ENCODE measurements at regions not wholly inside any gene's neighbourhood (a gene's known extent, or its start where the extent isn't known, plus 50 kb on each side); places are given as distances from the start of the nearest gene placed in this dataset.

GRCh38 chr3:74992898-74993297, 378.4 kb upstream of the CNTN3 start:
- Histone ChIP-seq H3K9me1 (ENCODE audit: control insufficient read depth, extremely low read depth, insufficient read depth, low read length) (no peaks in the 10 kb centered on the region), H3K4me2 (ENCODE audit: control insufficient read depth, extremely low read depth, insufficient read depth, low read depth, low read length) (no peak overlapping the region), H3K79me2 (ENCODE audit: control insufficient read depth, insufficient read depth, low read length) (no peaks in the 10 kb centered on the region), H3K27ac (ENCODE audit: control insufficient read depth, insufficient read depth, low read length) (no peak overlapping the region), H3K4me1 (ENCODE audit: control insufficient read depth, extremely low read depth, insufficient read depth, low read length) (no peaks in the 10 kb centered on the region), H3K9ac (ENCODE audit: control insufficient read depth, extremely low read depth, insufficient read depth, low read length) (no peak overlapping the region), H3K4me3 (ENCODE audit: control insufficient read depth in 2 of 3, extremely low read depth in 1 of 3, insufficient read depth in 2 of 3, low read depth in 1 of 3, low read length in 3 of 3) (no peak overlapping the region), H4K20me1 (ENCODE audit: control insufficient read depth, extremely low read depth, insufficient read depth, low read length) (no peaks in the 10 kb centered on the region), H3K36me3 (ENCODE audit: control insufficient read depth in 2 of 2, extremely low read depth in 1 of 2, insufficient read depth in 2 of 2, low read length in 2 of 2) (no peaks in the 10 kb centered on the region), H3K9me3 (ENCODE audit: control insufficient read depth, low read depth, low read length) (peaks cover 2% of the 10 kb centered on the region), H3K27me3 (ENCODE audit: control insufficient read depth, extremely low read depth, insufficient read depth, low read length) (no peaks in the 10 kb centered on the region), H2AFZ (ENCODE audit: control insufficient read depth, low read length) (no peak overlapping the region)
- dilution Hi-C loops (cut with MboI; ENCODE audit: extremely low pct_ligation_motif_present, low sequenced_read_pairs): no loop called here
- no peak for DNase-seq (ENCODE audit: low read depth, low spot score)
- TF ChIP-seq CTCF (optimal IDR thresholded peaks at IDR 0.05 in 1 of 3, IDR thresholded peaks at IDR 0.05 in 1 of 3, conservative IDR thresholded peaks at IDR 0.05 in 1 of 3; ENCODE audit: extremely low read depth in 1 of 3, insufficient read depth in 2 of 3, low read length in 3 of 3): no peak
- TF ChIP-seq EZH2 (IDR thresholded peaks at IDR 0.05; ENCODE audit: low read length): no peak
- no peak for FAIRE-seq

GRCh38 chr3:75001330-75001729, 386.9 kb upstream of the CNTN3 start:
- Histone ChIP-seq H3K9ac (ENCODE audit: control insufficient read depth, extremely low read depth, insufficient read depth, low read length) (no peak overlapping the region), H3K4me1 (ENCODE audit: control insufficient read depth, extremely low read depth, insufficient read depth, low read length) (no peaks in the 10 kb centered on the region), H3K4me3 (ENCODE audit: control insufficient read depth in 2 of 3, extremely low read depth in 1 of 3, insufficient read depth in 2 of 3, low read depth in 1 of 3, low read length in 3 of 3) (no peak overlapping the region), H3K27ac (ENCODE audit: control insufficient read depth, insufficient read depth, low read length) (no peak overlapping the region), H3K36me3 (ENCODE audit: control insufficient read depth in 2 of 2, extremely low read depth in 1 of 2, insufficient read depth in 2 of 2, low read length in 2 of 2) (no peaks in the 10 kb centered on the region), H3K27me3 (ENCODE audit: control insufficient read depth, extremely low read depth, insufficient read depth, low read length) (no peaks in the 10 kb centered on the region), H4K20me1 (ENCODE audit: control insufficient read depth, extremely low read depth, insufficient read depth, low read length) (no peaks in the 10 kb centered on the region), H3K9me1 (ENCODE audit: control insufficient read depth, extremely low read depth, insufficient read depth, low read length) (no peaks in the 10 kb centered on the region), H3K79me2 (ENCODE audit: control insufficient read depth, insufficient read depth, low read length) (no peaks in the 10 kb centered on the region), H3K9me3 (ENCODE audit: control insufficient read depth, low read depth, low read length) (no peaks in the 10 kb centered on the region), H3K4me2 (ENCODE audit: control insufficient read depth, extremely low read depth, insufficient read depth, low read depth, low read length) (no peak overlapping the region), H2AFZ (ENCODE audit: control insufficient read depth, low read length) (no peak overlapping the region)
- dilution Hi-C loops (cut with MboI; ENCODE audit: extremely low pct_ligation_motif_present, low sequenced_read_pairs): no loop called here
- no peak for FAIRE-seq
- no peak for DNase-seq (ENCODE audit: low read depth, low spot score)
- TF ChIP-seq EZH2 (IDR thresholded peaks at IDR 0.05; ENCODE audit: low read length) (no peak), CTCF (optimal IDR thresholded peaks at IDR 0.05 in 1 of 3, IDR thresholded peaks at IDR 0.05 in 1 of 3, conservative IDR thresholded peaks at IDR 0.05 in 1 of 3; ENCODE audit: extremely low read depth in 1 of 3, insufficient read depth in 2 of 3, low read length in 3 of 3) (no peak)

Data from keratinocyte (primary cell).